H1 (cell line): ENCODE measurements at regions not wholly inside any gene's neighbourhood (a gene's known extent, or its start where the extent isn't known, plus 50 kb on each side); places are given as distances from the start of the nearest gene placed in this dataset.

Experiments used
- CTCF ChIA-PET: fragments of 300-600 bp; sonication (Branson Sonifier 250); formaldehyde crosslinking; loops from one replicate; lab custom pipeline; 2021; ENCODE audit not compliant: partially characterized antibody; lab: Charles Lee
- POLR2A ChIA-PET: fragments of 300-600 bp; sonication (Branson Sonifier 250); formaldehyde crosslinking; loops from one replicate; lab custom pipeline; 2021; ENCODE audit warnings: inconsistent platforms; ENCODE audit not compliant: partially characterized antibody; lab: Charles Lee
- DNase-seq, 2 experiments: peaks; one replicate each; pipeline versions ENCODE4 v3.0.0 to v3.0.0-alpha.2; 2010 to 2022; ENCODE audit warnings: low spot score in 2 of 2, low read depth in 1 of 2, mixed read lengths in 1 of 2
- FAIRE-seq: peaks from 2 replicates; lab custom pipeline; 2011; peaks lifted over from hg19 to GRCh38; lab: Jason Lieb, UNC
- H2AFZ ChIP-seq: 2 replicates; pipeline ENCODE4 v1.8.1; 2012; ENCODE audit warnings: low read length, inconsistent platforms
- H2AK5ac ChIP-seq: 2 replicates; pipeline ENCODE4 v1.6.1; 2013; ENCODE audit warnings: low read depth, low read length
- H2BK120ac ChIP-seq: replicated peaks from 2 replicates; pipeline ENCODE3; 2013; ENCODE audit warnings: low read depth, low read length, inconsistent platforms
- H2BK12ac ChIP-seq: 2 replicates; pipeline ENCODE4 v1.6.1; 2013; ENCODE audit warnings: low read depth, low read length
- H2BK15ac ChIP-seq: 2 replicates; pipeline ENCODE4 v1.6.1; 2013; ENCODE audit warnings: low read length
- H2BK20ac ChIP-seq: 2 replicates; pipeline ENCODE4 v1.6.1; 2013; ENCODE audit warnings: low read length
- H2BK5ac ChIP-seq: 2 replicates; pipeline ENCODE4 v1.6.1; 2013; ENCODE audit warnings: low read depth, low read length
- H3K14ac ChIP-seq: 2 replicates; pipeline ENCODE4 v1.6.1; 2013; ENCODE audit warnings: inconsistent platforms; ENCODE audit not compliant: insufficient read length
- H3K18ac ChIP-seq: 2 replicates; pipeline ENCODE4 v1.6.1; 2013; ENCODE audit warnings: low read length; ENCODE audit errors: extremely low read depth
- H3K23ac ChIP-seq: 2 replicates; pipeline ENCODE4 v1.6.1; 2013; ENCODE audit warnings: inconsistent platforms; ENCODE audit not compliant: insufficient read length
- H3K23me2 ChIP-seq: 2 replicates; pipeline ENCODE4 v1.6.1; 2013; ENCODE audit warnings: low read depth, low read length
- H3K27ac ChIP-seq: 2 replicates; pipeline ENCODE4 v1.6.1; 2011; ENCODE audit warnings: low read depth, low read length, inconsistent platforms
- H3K27me3 ChIP-seq, 4 experiments: replicated peaks in 1 of 4; 1 replicate in 1 of 4; 2 replicates in 3 of 4; pipeline versions ENCODE4 v1.6.1 to v1.8.1; 2011 to 2013; ENCODE audit warnings: low read length in 3 of 4, mild to moderate bottlenecking in 3 of 4, inconsistent platforms in 2 of 4, mixed read lengths in 2 of 4, moderate library complexity in 1 of 4; ENCODE audit not compliant: control insufficient read depth in 3 of 4, insufficient read depth in 3 of 4; ENCODE audit errors: extremely low read depth in 1 of 4
- H3K36me3 ChIP-seq, 4 experiments: 2 replicates each; pipeline versions ENCODE4 v1.6.1 to v1.8.1; 2011 to 2013; ENCODE audit warnings: mild to moderate bottlenecking in 4 of 4, low read length in 3 of 4, moderate library complexity in 2 of 4, control low read depth in 1 of 4, inconsistent platforms in 1 of 4; ENCODE audit not compliant: insufficient read depth in 4 of 4, control insufficient read depth in 2 of 4
- H3K4ac ChIP-seq: replicated peaks from 2 replicates; pipeline ENCODE3; 2013; ENCODE audit warnings: low read length, low read depth, mixed read lengths, inconsistent platforms; ENCODE audit not compliant: insufficient read length
- H3K4me1 ChIP-seq, 4 experiments: replicated peaks in 1 of 4; 1 replicate in 1 of 4; 2 replicates in 3 of 4; pipeline versions ENCODE4 v1.6.1 to v1.8.1; 2011 to 2013; ENCODE audit warnings: low read length in 3 of 4, inconsistent platforms in 2 of 4, mixed read lengths in 1 of 4; ENCODE audit not compliant: insufficient read depth in 4 of 4, control insufficient read depth in 3 of 4
- H3K4me2 ChIP-seq, 2 experiments: 2 replicates each; pipeline versions ENCODE4 v1.6.1 to v1.8.1; 2011 to 2013; ENCODE audit warnings: low read depth in 2 of 2, low read length in 2 of 2, control low read depth in 1 of 2, inconsistent platforms in 1 of 2, mild to moderate bottlenecking in 1 of 2; ENCODE audit not compliant: insufficient read depth in 1 of 2
- H3K4me3 ChIP-seq, 4 experiments: fragments of 200-600, 300-600 bp in 1 of 4; sonication (generic), shearing (Covaris generic), sonication (Bioruptor Twin) in 1 of 4; 2 replicates each; pipeline versions ENCODE4 v1.5.1 to v1.8.1; 2011 to 2016; ENCODE audit warnings: low read length in 4 of 4, low read depth in 3 of 4, control low read depth in 2 of 4, inconsistent platforms in 2 of 4, mild to moderate bottlenecking in 2 of 4, mixed read lengths in 1 of 4, moderate library complexity in 1 of 4; ENCODE audit not compliant: insufficient read depth in 2 of 4; ENCODE audit errors: extremely low read depth in 1 of 4
- H3K56ac ChIP-seq: replicated peaks from 2 replicates; pipeline ENCODE3; 2013; ENCODE audit warnings: low read depth, mild to moderate bottlenecking, mixed read lengths, low read length, inconsistent platforms; ENCODE audit not compliant: insufficient read length
- H3K79me1 ChIP-seq: 2 replicates; pipeline ENCODE4 v1.6.1; 2013; ENCODE audit warnings: low read depth, low read length, control low read depth
- H3K79me2 ChIP-seq, 2 experiments: 2 replicates each; pipeline versions ENCODE4 v1.6.1 to v1.8.1; 2012 to 2013; ENCODE audit warnings: low read length in 2 of 2, mild to moderate bottlenecking in 2 of 2, inconsistent platforms in 1 of 2; ENCODE audit not compliant: insufficient read depth in 2 of 2, control insufficient read depth in 1 of 2
- H3K9ac ChIP-seq, 4 experiments: replicated peaks in 1 of 4; 1 replicate in 1 of 4; 2 replicates in 3 of 4; pipeline versions ENCODE4 v1.6.1 to v1.8.1; 2011 to 2013; ENCODE audit warnings: low read depth in 3 of 4, low read length in 3 of 4, control low read depth in 2 of 4, mild to moderate bottlenecking in 2 of 4, moderate library complexity in 2 of 4, inconsistent platforms in 1 of 4; ENCODE audit errors: extremely low read depth in 1 of 4
- H3K9me3 ChIP-seq, 2 experiments: 2 replicates each; pipeline versions ENCODE4 v1.6.1 to v1.8.1; 2012 to 2013; ENCODE audit warnings: mild to moderate bottlenecking in 2 of 2, moderate library complexity in 2 of 2, control low read depth in 1 of 2, inconsistent platforms in 1 of 2, low read depth in 1 of 2, low read length in 1 of 2, mixed read lengths in 1 of 2; ENCODE audit not compliant: insufficient read depth in 2 of 2
- H4K20me1 ChIP-seq, 2 experiments: replicated peaks in 1 of 2; 2 replicates each; pipeline versions ENCODE3 to v1.8.1; 2011 to 2013; ENCODE audit warnings: inconsistent platforms in 2 of 2, low read length in 2 of 2, mild to moderate bottlenecking in 1 of 2; ENCODE audit not compliant: insufficient read depth in 2 of 2, control insufficient read depth in 1 of 2
- H4K5ac ChIP-seq: 2 replicates; pipeline ENCODE4 v1.6.1; 2013; ENCODE audit warnings: low read length, low read depth, mixed read lengths, inconsistent platforms; ENCODE audit not compliant: insufficient read length
- H4K8ac ChIP-seq: 2 replicates; pipeline ENCODE4 v1.8.0; 2013; ENCODE audit warnings: mild to moderate bottlenecking, moderate library complexity, low read length, inconsistent platforms; ENCODE audit not compliant: insufficient read depth; ENCODE audit errors: extremely low read depth
- H4K91ac ChIP-seq: replicated peaks from 2 replicates; pipeline ENCODE3; 2013; ENCODE audit warnings: low read length, mixed read lengths, inconsistent platforms; ENCODE audit not compliant: insufficient read length
- BACH1 ChIP-seq: IDR thresholded peaks from 2 replicates; pipeline ENCODE4 v1.6.1; 2012; ENCODE audit warnings: low read length, improper control_type of control experiment
- BCL11A ChIP-seq, 2 experiments: IDR thresholded peaks; one replicate each; pipeline ENCODE4 v1.6.1; 2011; ENCODE audit warnings: low read depth in 2 of 2, low read length in 2 of 2, mild to moderate bottlenecking in 2 of 2
- CBX5 ChIP-seq: fragments of 300-800, 300-1000 bp; sonication (generic); IDR thresholded peaks from 2 replicates; pipeline ENCODE4 v1.7.1; 2016; ENCODE audit warnings: antibody characterized with exemption, low read length, low read depth
- CHD2 ChIP-seq: IDR thresholded peaks from 2 replicates; pipeline ENCODE4 v1.6.1; 2012; ENCODE audit warnings: low read length, improper control_type of control experiment
- CREB1 ChIP-seq: IDR thresholded peaks from 2 replicates; pipeline ENCODE4 v1.6.1; 2012; ENCODE audit warnings: inconsistent platforms
- EGR1 ChIP-seq: IDR thresholded peaks from 2 replicates; pipeline ENCODE4 v1.6.1; 2011; ENCODE audit warnings: low read depth, low read length, borderline replicate concordance
- FOSL1 ChIP-seq: IDR thresholded peaks from 2 replicates; pipeline ENCODE4 v1.6.1; 2011; ENCODE audit warnings: mild to moderate bottlenecking, low read depth, low read length, moderate library complexity; ENCODE audit not compliant: insufficient read depth
- HDAC6 ChIP-seq: IDR thresholded peaks from one replicate; pipeline ENCODE4 v1.7.1; 2012; ENCODE audit warnings: low read depth, mild to moderate bottlenecking, inconsistent platforms, low read length, moderate library complexity
- JUN ChIP-seq: IDR thresholded peaks from 2 replicates; pipeline ENCODE4 v1.6.1; 2011; ENCODE audit warnings: low read depth, mild to moderate bottlenecking, improper control_type of control experiment, low read length
- KDM1A ChIP-seq: fragments of 200-600, 300-600 bp; sonication (generic); IDR thresholded peaks from 2 replicates; pipeline ENCODE4 v1.7.1; 2016; ENCODE audit warnings: mild to moderate bottlenecking, low read length, borderline replicate concordance
- RFX5 ChIP-seq: IDR thresholded peaks from 2 replicates; pipeline ENCODE4 v1.6.1; 2011; ENCODE audit warnings: low read depth, low read length, improper control_type of control experiment, borderline replicate concordance
- RXRA ChIP-seq: IDR thresholded peaks from 2 replicates; pipeline ENCODE4 v1.6.1; 2011; ENCODE audit warnings: low read depth, mild to moderate bottlenecking, low read length, moderate library complexity; ENCODE audit not compliant: insufficient read depth
- SAP30 ChIP-seq: fragments of 300-600 bp; sonication (generic); IDR thresholded peaks from 2 replicates; pipeline ENCODE4 v1.7.1; 2012; ENCODE audit warnings: low read length, moderate library complexity, mild to moderate bottlenecking, inconsistent platforms; ENCODE audit not compliant: insufficient read depth, insufficient replicate concordance
- SP2 ChIP-seq: IDR thresholded peaks from 2 replicates; pipeline ENCODE4 v1.6.1; 2012; ENCODE audit warnings: mild to moderate bottlenecking, low read length, inconsistent platforms
- SUZ12 ChIP-seq: fragments of 200-600 bp; sonication (generic); IDR thresholded peaks from 2 replicates; pipeline ENCODE4 v1.6.1; 2012; ENCODE audit warnings: mild to moderate bottlenecking, inconsistent platforms, low read length, moderate library complexity, mixed read lengths
- WGBS, 2 experiments: shearing (Covaris generic) in 1 of 2; methylation state at CpG; one replicate each; pipeline versions ENCODE4 v1.1.6 to v1.1.7; 2013 to 2015; ENCODE audit warnings: low lambda C conversion rate in 2 of 2, mixed read lengths in 2 of 2, inconsistent platforms in 1 of 2, low coverage in 1 of 2, missing lambda C conversion rate in 1 of 2; ENCODE audit not compliant: insufficient replicate concordance in 2 of 2, insufficient coverage in 1 of 2, insufficient read length in 1 of 2; ENCODE audit errors: extremely low coverage in 1 of 2, missing lambda C conversion rate in 1 of 2; 5-methylcytosine and 5-hydroxymethylcytosine counted together
- TF ChIP-seq, protein P1 (sequence below): IDR thresholded peaks from 2 replicates; pipeline ENCODE4 v1.6.1; 2011; ENCODE audit warnings: low read depth, mild to moderate bottlenecking, low read length; ENCODE audit not compliant: insufficient read depth

GRCh38 chr3:64353226-64353625 lies 128.0 kb upstream of the PRICKLE2 start:
- Histone ChIP-seq H3K36me3 (no peaks in the 10 kb centered on the region), H3K27ac (no peak overlapping the region), H2BK15ac (no peak overlapping the region), H3K23ac (no peak overlapping the region), H2BK5ac (no peak overlapping the region), H2AK5ac (no peak overlapping the region), H3K9me3 (no peaks in the 10 kb centered on the region), H3K14ac (no peak overlapping the region), H3K27me3 (no peaks in the 10 kb centered on the region), H3K4me2 (no peak overlapping the region), H2BK120ac (no peak overlapping the region), H3K79me1 (no peaks in the 10 kb centered on the region), H3K4me1 (peaks cover 0 to 8% (median 3%) of the 10 kb centered on the region in 4 experiments; a peak in 2 of 7 replicates), H3K56ac (no peak overlapping the region), H3K4ac (no peak overlapping the region), H3K23me2 (no peaks in the 10 kb centered on the region), H4K91ac (no peak overlapping the region), H3K4me3 (no peak overlapping the region), H3K9ac (no peak overlapping the region), H2BK12ac (no peak overlapping the region), H4K5ac (no peak overlapping the region), H4K20me1 (no peaks in the 10 kb centered on the region), H3K79me2 (no peaks in the 10 kb centered on the region), H2BK20ac (no peak overlapping the region), H3K18ac (no peak overlapping the region), H4K8ac (no peak overlapping the region), H2AFZ (no peak overlapping the region)
- POLR2A ChIA-PET = no interaction called here
- CTCF ChIA-PET = interaction anchor here (0.5 kb wide), 1 partner anchor 329 kb away, joined by 3 read pairs; no protein-coding TSS in a partner anchor
- FAIRE-seq (no peak), DNase-seq (no peak)
- WGBS, 2 experiments = 93% methylated on average over 6 of the region's 6 CpGs; no CpG with 5 or more reads in 1 of the 2 experiments
- TF ChIP-seq FOSL1 (no peak), CREB1 (no peak), SUZ12 (no peak), CHD2 (no peak), CBX5 (no peak), SAP30 (no peak), RXRA (no peak), HDAC6 (no peak), SP2 (no peak), BCL11A (IDR thresholded peaks at IDR 0.05; ENCODE audit: low read depth in 2 of 2, low read length in 2 of 2) (no peak), JUN (no peak), EGR1 (no peak), KDM1A (no peak), BACH1 (no peak), RFX5 (no peak)
- TF ChIP-seq, protein P1, sequence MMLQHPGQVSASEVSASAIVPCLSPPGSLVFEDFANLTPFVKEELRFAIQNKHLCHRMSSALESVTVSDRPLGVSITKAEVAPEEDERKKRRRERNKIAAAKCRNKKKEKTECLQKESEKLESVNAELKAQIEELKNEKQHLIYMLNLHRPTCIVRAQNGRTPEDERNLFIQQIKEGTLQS = no peak
